Gastroesophageal sphincter (tissue), 3 donors: ENCODE measurements at regions not wholly inside any gene's neighbourhood (a gene's known extent, or its start where the extent isn't known, plus 50 kb on each side); places are given as distances from the start of the nearest gene placed in this dataset.

Experiments used
- CTCF ChIP-seq, 4 experiments: fragments of 200-600 bp in 2 of 4; fragments of 450-650 bp in 2 of 4; sonication (generic) in 1 of 4; IDR thresholded peaks; one replicate each; pipeline ENCODE4 v1.5.1; 2017 to 2019; ENCODE audit warnings: antibody characterized with exemption in 4 of 4, mild to moderate bottlenecking in 2 of 4, moderate library complexity in 2 of 4
- EP300 ChIP-seq: sonication (generic); formaldehyde crosslinking; IDR thresholded peaks from one replicate; pipeline ENCODE4 v1.6.1; 2017; ENCODE audit warnings: antibody characterized with exemption, mild to moderate bottlenecking
- POLR2AphosphoS5 ChIP-seq: sonication (generic); formaldehyde crosslinking; IDR thresholded peaks from one replicate; pipeline ENCODE4 v1.6.1; 2017; ENCODE audit warnings: antibody characterized with exemption

- TF ChIP-seq CTCF (IDR thresholded peaks at IDR 0.05): no peak
- no peak for TF ChIP-seq POLR2AphosphoS5
- TF ChIP-seq EP300: no peak
Measured at GRCh38 chr5:74272024-74272775, 368.3 kb downstream of the ENC1 start.
